ENCODE measurements at regions not wholly inside any gene's neighbourhood (a gene's known extent, or its start where the extent isn't known, plus 50 kb on each side); places are given as distances from the start of the nearest gene placed in this dataset.
"Not testable (repeated sequence)": the region's sequence is repeated elsewhere in the genome, so short reads cannot be mapped to it uniquely, and the experiment has no call there.

GRCh38 chr10:23533212-23533611 lies 94.3 kb downstream of the OTUD1 start:
- Histone ChIP-seq H3K36me3 (ENCODE audit: insufficient read depth, low read length) (no peaks in the 10 kb centered on the region), H3K4me1 (ENCODE audit: insufficient read depth, low read length) (peaks cover 4% of the 10 kb centered on the region), H3K9me3 (ENCODE audit: low read length) (no peaks in the 10 kb centered on the region), H3K4me3 (ENCODE audit: low read length) (no peak overlapping the region), H3K27me3 (ENCODE audit: insufficient read depth, low read length, poor library complexity, severe bottlenecking) (no peaks in the 10 kb centered on the region), H3K27ac (ENCODE audit: low read depth, low read length) (no peak overlapping the region)
- Mint-ChIP-seq H3K27ac (no peak overlapping the region), H3K4me1 (peaks cover 0 to 5% (median 4%) of the 10 kb centered on the region in 3 donors), H3K36me3 (no peaks in the 10 kb centered on the region), H3K27me3 (peaks cover 5 to 35% of the 10 kb centered on the region in 2 donors), H3K9me3 (no peaks in the 10 kb centered on the region), H3K4me3 (no peak overlapping the region)
- POLR2A ChIA-PET = no interaction called here
- DNase-seq = no peak
- CTCF ChIA-PET = no interaction called here

GRCh38 chr10:23534326-23534725 lies 95.5 kb downstream of the OTUD1 start:
- H3K4me3 ChIP-seq (ENCODE audit: low read length) = no peak overlapping the region
- H3K4me1 Mint-ChIP-seq = peaks cover 0 to 5% (median 4%) of the 10 kb centered on the region in 3 donors
- no peaks in the 10 kb centered on the region for H3K9me3 ChIP-seq (ENCODE audit: low read length)
- peaks cover 5 to 35% of the 10 kb centered on the region in 2 donors for H3K27me3 Mint-ChIP-seq
- POLR2A ChIA-PET = no interaction called here
- H3K9me3 Mint-ChIP-seq = no peaks in the 10 kb centered on the region
- no peaks in the 10 kb centered on the region for H3K27me3 ChIP-seq (ENCODE audit: insufficient read depth, low read length, poor library complexity, severe bottlenecking)
- H3K36me3 Mint-ChIP-seq = no peaks in the 10 kb centered on the region
- no peak overlapping the region for H3K27ac ChIP-seq (ENCODE audit: low read depth, low read length)
- CTCF ChIA-PET = interaction anchor here (0.9 kb wide), 1 partner anchor 220 kb away, joined by 3 read pairs; no protein-coding TSS in a partner anchor
- H3K4me1 ChIP-seq (ENCODE audit: insufficient read depth, low read length) = peaks cover 7% of the 10 kb centered on the region
- DNase-seq = no peak
- peak overlapping the region in 3 of 8 donors; percentile 4 to 72 (median 23) for H3K27ac Mint-ChIP-seq
- no peaks in the 10 kb centered on the region for H3K36me3 ChIP-seq (ENCODE audit: insufficient read depth, low read length)
- H3K4me3 Mint-ChIP-seq = no peak overlapping the region

DNA sequence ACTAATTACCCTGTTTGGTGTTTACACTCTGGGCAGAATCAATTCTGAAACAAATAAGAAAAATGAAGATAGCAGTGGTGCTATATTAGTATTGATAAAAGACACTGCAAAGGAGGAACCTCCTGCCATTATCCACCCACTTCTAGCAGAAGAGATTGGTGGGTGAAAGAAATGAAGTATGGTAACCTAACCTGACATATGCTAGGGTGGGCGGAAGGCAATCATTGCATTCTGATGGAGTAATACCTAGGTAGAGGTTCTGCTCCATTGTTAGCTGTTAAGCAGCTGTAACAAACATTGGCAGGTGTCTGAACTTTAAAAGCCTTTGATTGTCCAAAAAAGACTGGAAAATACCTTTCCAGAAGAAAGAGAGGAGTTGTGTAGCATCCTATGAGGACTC lies 95.9 kb downstream of the OTUD1 start:
- H3K27ac Mint-ChIP-seq = no peak overlapping the region
- H3K27me3 Mint-ChIP-seq = peaks cover 5 to 35% of the 10 kb centered on the region in 2 donors

DNA sequence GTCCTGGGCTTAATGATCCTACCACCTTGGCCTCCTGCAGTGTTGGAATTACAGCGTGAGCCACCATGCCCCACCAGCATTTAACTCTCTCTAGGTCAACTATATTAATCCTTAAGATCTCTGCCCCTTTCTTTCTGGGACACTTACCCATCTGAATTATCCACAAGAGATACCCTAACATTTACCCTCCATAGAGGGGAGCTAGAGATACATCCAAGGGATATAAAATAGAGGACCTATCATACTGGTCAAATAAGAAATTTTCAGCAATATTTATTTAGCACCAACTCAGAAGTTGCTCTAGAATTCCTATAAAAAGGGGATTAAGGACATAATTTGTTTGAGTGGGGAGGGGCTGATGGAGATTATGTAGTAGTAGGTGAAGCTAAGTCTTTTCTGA lies 96.5 kb downstream of the OTUD1 start:
- H3K27me3 ChIP-seq (ENCODE audit: insufficient read depth, low read length, poor library complexity, severe bottlenecking) = no peaks in the 10 kb centered on the region
- H3K27me3 Mint-ChIP-seq = peaks cover 5 to 35% of the 10 kb centered on the region in 2 donors
- peaks cover 10 to 16% (median 14%) of the 10 kb centered on the region in 3 donors for H3K4me1 Mint-ChIP-seq
- no peak for DNase-seq
- H3K27ac Mint-ChIP-seq = no peak overlapping the region
- no peak overlapping the region for H3K4me3 Mint-ChIP-seq
- POLR2A ChIA-PET = no interaction called here
- H3K4me3 ChIP-seq (ENCODE audit: low read length) = no peak overlapping the region
- H3K36me3 Mint-ChIP-seq = no peaks in the 10 kb centered on the region
- peaks cover 18% of the 10 kb centered on the region for H3K4me1 ChIP-seq (ENCODE audit: insufficient read depth, low read length)
- no peaks in the 10 kb centered on the region for H3K9me3 ChIP-seq (ENCODE audit: low read length)
- no peak overlapping the region for H3K27ac ChIP-seq (ENCODE audit: low read depth, low read length)
- H3K9me3 Mint-ChIP-seq = no peaks in the 10 kb centered on the region
- CTCF ChIA-PET = interaction anchor here (0.9 kb wide), 1 partner anchor 221 kb away, joined by 3 read pairs; no protein-coding TSS in a partner anchor
- H3K36me3 ChIP-seq (ENCODE audit: insufficient read depth, low read length) = no peaks in the 10 kb centered on the region

More for the DNA sequence above, 95.9 kb downstream of the OTUD1 start:
- H3K4me1 ChIP-seq (ENCODE audit: insufficient read depth, low read length) = peaks cover 11% of the 10 kb centered on the region
- no peaks in the 10 kb centered on the region for H3K36me3 ChIP-seq (ENCODE audit: insufficient read depth, low read length)
- Mint-ChIP-seq H3K4me1 (peaks cover 4 to 10% (median 8%) of the 10 kb centered on the region in 3 donors), H3K4me3 (no peak overlapping the region), H3K36me3 (no peaks in the 10 kb centered on the region), H3K9me3 (no peaks in the 10 kb centered on the region)
- POLR2A ChIA-PET = no interaction called here
- CTCF ChIA-PET = interaction anchor here (0.9 kb wide), 1 partner anchor 220 kb away, joined by 3 read pairs; no protein-coding TSS in a partner anchor
- H3K4me3 ChIP-seq (ENCODE audit: low read length) = no peak overlapping the region
- no peak overlapping the region for H3K27ac ChIP-seq (ENCODE audit: low read depth, low read length)
- DNase-seq = no peak
- no peaks in the 10 kb centered on the region for H3K27me3 ChIP-seq (ENCODE audit: insufficient read depth, low read length, poor library complexity, severe bottlenecking)
- H3K9me3 ChIP-seq (ENCODE audit: low read length) = no peaks in the 10 kb centered on the region

GRCh38 chr10:23538968-23539367 lies 100.1 kb downstream of the OTUD1 start:
- H3K36me3 Mint-ChIP-seq = peaks cover 0 to 1% (median 0%) of the 10 kb centered on the region in 3 donors
- no peak overlapping the region for H3K27ac Mint-ChIP-seq
- H3K9me3 Mint-ChIP-seq = no peaks in the 10 kb centered on the region
- no peak overlapping the region for H3K4me3 ChIP-seq (ENCODE audit: low read length)
- peaks cover 34% of the 10 kb centered on the region for H3K4me1 ChIP-seq (ENCODE audit: insufficient read depth, low read length)
- no peak for DNase-seq
- H3K27me3 Mint-ChIP-seq = peaks cover 5 to 17% of the 10 kb centered on the region in 2 donors
- H3K4me3 Mint-ChIP-seq = no peak overlapping the region
- H3K27me3 ChIP-seq (ENCODE audit: insufficient read depth, low read length, poor library complexity, severe bottlenecking) = no peaks in the 10 kb centered on the region
- peaks cover 20 to 28% (median 26%) of the 10 kb centered on the region in 3 donors for H3K4me1 Mint-ChIP-seq
- H3K9me3 ChIP-seq (ENCODE audit: low read length) = no peaks in the 10 kb centered on the region
- CTCF ChIA-PET = interaction anchor here (1.2 to 2.1 kb wide), 2 partner anchors 9 to 30 kb away, joined by 3 to 5 read pairs; no protein-coding TSS in a partner anchor
- H3K27ac ChIP-seq (ENCODE audit: low read depth, low read length) = no peak overlapping the region
- POLR2A ChIA-PET = no interaction called here
- no peaks in the 10 kb centered on the region for H3K36me3 ChIP-seq (ENCODE audit: insufficient read depth, low read length)

GRCh38 chr10:23540401-23541030 lies 101.6 kb downstream of the OTUD1 start:
- ChIA-PET POLR2A (no interaction called here), CTCF (interaction anchor here (1.0 to 2.4 kb wide), 3 partner anchors 11 to 226 kb away, joined by 3 to 10 read pairs (median 5); no protein-coding TSS in a partner anchor)
- no peaks in the 10 kb centered on the region for H3K27me3 ChIP-seq (ENCODE audit: insufficient read depth, low read length, poor library complexity, severe bottlenecking)
- H3K36me3 Mint-ChIP-seq = peaks cover 0 to 1% (median 0%) of the 10 kb centered on the region in 3 donors
- H3K4me1 ChIP-seq (ENCODE audit: insufficient read depth, low read length) = peaks cover 34% of the 10 kb centered on the region
- H3K27me3 Mint-ChIP-seq = peaks cover under 1 to 9% of the 10 kb centered on the region in 2 donors
- peaks cover 20 to 23% (median 22%) of the 10 kb centered on the region in 3 donors for H3K4me1 Mint-ChIP-seq
- H3K4me3 Mint-ChIP-seq = peak overlapping the region in 5 of 7 donors; percentile 13 to 63 (median 58)
- peak overlapping the region in 5 of 8 donors; percentile 8 to 66 (median 56) for H3K27ac Mint-ChIP-seq
- H3K9me3 Mint-ChIP-seq = no peaks in the 10 kb centered on the region
- H3K9me3 ChIP-seq (ENCODE audit: low read length) = no peaks in the 10 kb centered on the region
- peak overlapping the region; percentile 1 for H3K4me3 ChIP-seq (ENCODE audit: low read length)
- H3K27ac ChIP-seq (ENCODE audit: low read depth, low read length) = no peak overlapping the region
- no peaks in the 10 kb centered on the region for H3K36me3 ChIP-seq (ENCODE audit: insufficient read depth, low read length)
- peak in 1 of 5 donors; percentile 30 for DNase-seq

DNA sequence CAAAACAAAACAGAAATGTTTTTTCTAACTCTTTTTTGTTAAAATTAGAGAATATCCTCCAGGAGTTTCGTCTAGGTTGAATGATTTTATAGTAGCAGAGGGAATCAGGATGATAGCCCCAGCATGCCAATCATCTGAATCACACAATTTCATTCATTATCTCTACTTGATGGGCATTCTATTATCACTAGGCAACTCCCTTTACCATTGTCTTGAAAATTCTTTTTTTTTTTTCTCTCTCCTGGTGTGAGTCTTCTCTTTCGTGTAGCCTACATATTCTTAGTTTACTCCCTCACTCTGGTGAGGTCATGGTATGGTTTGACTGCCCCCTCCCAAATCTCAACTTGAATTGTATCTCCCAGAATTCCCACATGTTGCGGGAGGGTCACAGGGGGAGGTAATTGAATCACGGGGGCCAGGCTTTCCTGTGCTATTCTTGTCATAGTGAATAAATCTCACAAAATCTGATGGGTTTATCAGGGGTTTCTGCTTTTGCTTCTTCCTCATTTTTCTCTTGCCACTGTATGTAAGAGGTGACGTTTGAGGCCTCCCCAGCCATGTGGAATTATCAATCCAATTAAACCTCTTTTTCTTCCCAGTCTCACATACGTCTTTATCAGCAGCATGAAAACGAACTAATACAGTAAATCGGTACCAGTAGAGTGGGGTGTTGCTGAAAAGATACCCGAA lies 105.0 kb downstream of the OTUD1 start:
- no peaks in the 10 kb centered on the region for H3K36me3 ChIP-seq (ENCODE audit: insufficient read depth, low read length)
- H3K27me3 ChIP-seq (ENCODE audit: insufficient read depth, low read length, poor library complexity, severe bottlenecking) = no peaks in the 10 kb centered on the region
- CTCF ChIA-PET = no interaction called here
- peaks cover 30% of the 10 kb centered on the region for H3K4me1 ChIP-seq (ENCODE audit: insufficient read depth, low read length)
- no peaks in the 10 kb centered on the region for H3K9me3 Mint-ChIP-seq
- no peak overlapping the region for H3K27ac ChIP-seq (ENCODE audit: low read depth, low read length)
- no peak overlapping the region for H3K4me3 Mint-ChIP-seq
- POLR2A ChIA-PET = no interaction called here
- peaks cover 0 to 1% (median 0%) of the 10 kb centered on the region in 3 donors for H3K36me3 Mint-ChIP-seq
- H3K4me1 Mint-ChIP-seq = peaks cover 20 to 23% (median 22%) of the 10 kb centered on the region in 3 donors
- no peak for DNase-seq
- no peak overlapping the region for H3K4me3 ChIP-seq (ENCODE audit: low read length)
- H3K27me3 Mint-ChIP-seq = peaks cover 0 to 1% of the 10 kb centered on the region in 2 donors
- H3K9me3 ChIP-seq (ENCODE audit: low read length) = no peaks in the 10 kb centered on the region
- no peak overlapping the region for H3K27ac Mint-ChIP-seq

- H3K27ac ChIP-seq (ENCODE audit: low read depth, low read length); H3K9me3 ChIP-seq (ENCODE audit: low read length); H3K27ac Mint-ChIP-seq; H3K36me3 ChIP-seq (ENCODE audit: insufficient read depth, low read length); CTCF ChIA-PET; H3K4me1 Mint-ChIP-seq; H3K9me3 Mint-ChIP-seq; H3K4me3 Mint-ChIP-seq; H3K36me3 Mint-ChIP-seq; H3K4me3 ChIP-seq (ENCODE audit: low read length); H3K27me3 ChIP-seq (ENCODE audit: insufficient read depth, low read length, poor library complexity, severe bottlenecking); DNase-seq; POLR2A ChIA-PET; H3K27me3 Mint-ChIP-seq: not testable (repeated sequence)
- H3K4me1 ChIP-seq (ENCODE audit: insufficient read depth, low read length) = peaks cover 13% of the 10 kb centered on the region
Measured at GRCh38 chr10:23545866-23546265, 107.0 kb downstream of the OTUD1 start.
